Pancreas (tissue), 10 donors: ENCODE measurements at regions not wholly inside any gene's neighbourhood (a gene's known extent, or its start where the extent isn't known, plus 50 kb on each side); places are given as distances from the start of the nearest gene placed in this dataset.

Experiments used
- ATAC-seq, 4 donors: fragments of 200-7000 bp; cut with Tn5 transposase; one replicate each; pipeline versions ENCODE4 v1.8.0 to v1.9.1; 2020; ENCODE audit warnings: mild to moderate bottlenecking in 4 of 4, moderate library complexity in 4 of 4
- DNase-seq, 6 donors: peaks; one replicate each; pipeline ENCODE4 v3.0.0-alpha.2; 2020
- FAIRE-seq: peaks from 2 replicates; lab custom pipeline; 2012; peaks lifted over from hg19 to GRCh38; lab: Jason Lieb, UNC
- H3K27ac ChIP-seq, 4 donors: fragments of 200-600 bp; sonication (generic); 1 replicate in 3 of 4; 2 replicates in 1 of 4; pipeline versions ENCODE4 v1.5.0 to v1.8.0; 2020
- H3K27me3 ChIP-seq, 4 donors: fragments of 200-600 bp; one replicate each; pipeline ENCODE4 v1.8.0; 2021
- H3K36me3 ChIP-seq, 3 donors: fragments of 200-600 bp; sonication (generic) in 1 of 3; one replicate each; pipeline versions ENCODE4 v1.5.0 to v1.8.0; 2020 to 2021
- H3K4me1 ChIP-seq, 3 donors: fragments of 200-600 bp; one replicate each; pipeline ENCODE4 v1.8.0; 2021
- H3K4me3 ChIP-seq, 4 donors: fragments of 200-600 bp; sonication (generic) in 2 of 4; one replicate each; pipeline versions ENCODE4 v1.5.0 to v1.8.0; 2020 to 2021
- H3K9me3 ChIP-seq, 4 donors: fragments of 200-600 bp; one replicate each; pipeline ENCODE4 v1.8.0; 2021
- CTCF ChIP-seq, 4 donors: fragments of 200-600 bp; sonication (generic) in 3 of 4; IDR thresholded peaks; one replicate each; pipeline versions ENCODE4 v1.5.0 to v1.8.0; 2021; ENCODE audit warnings: antibody characterized with exemption in 4 of 4
- WGBS, 2 donors: extraction: QIAGEN DNeasy Blood & Tissue Kit; methylation state at CpG; one replicate each; pipeline ENCODE4 v1.1.7; 2013; 5-methylcytosine and 5-hydroxymethylcytosine counted together
- intact Hi-C, 3 donors: fragments of 100-400 bp; cut with DNase I; formaldehyde crosslinking; loops; one replicate each; pipeline versions ENCODE4 v1.11.1 to v1.14.2; 2022
- donor health status: healthy with polysubstance abuse.
- donor health status: DM: no; HTN: no; CAD: no; lungs with moderate emphysema.
- donor health status: DM: no; HTN: no; CAD: no.
- donor health status: control.
- donor health status: control.
- donor health status: Bipolar disorder and iron deficiency.
- donor health status: DM: yes; HTN: yes; CAD: no.
- donor health status: DM: no; HTN: no; CAD: no.
- donor health status: DM: no; HTN: no; CAD: no.
- donor health status: DM: yes; HTN: yes; CAD: no.

- H3K27me3 ChIP-seq: no peaks in the 10 kb centered on the region
- no peak for FAIRE-seq
- H3K36me3 ChIP-seq: no peaks in the 10 kb centered on the region
- H3K4me1 ChIP-seq: no peaks in the 10 kb centered on the region
- no peak for DNase-seq
- no peak for TF ChIP-seq CTCF (IDR thresholded peaks at IDR 0.05)
- no peak for ATAC-seq
- intact Hi-C loops: no loop called here
- H3K9me3 ChIP-seq: no peaks in the 10 kb centered on the region
- no peak overlapping the region for H3K27ac ChIP-seq
- 81 to 84% methylated on average over 3 of the region's 3 CpGs for WGBS, 2 donors
- H3K4me3 ChIP-seq: no peak overlapping the region
Measured at GRCh38 chr3:18097989-18098388, 327.1 kb downstream of the SATB1 start.

- H3K9me3 ChIP-seq: no peaks in the 10 kb centered on the region
- intact Hi-C loops: no loop called here
- DNase-seq (no peak), FAIRE-seq (no peak), ATAC-seq (no peak)
- H3K27ac ChIP-seq: no peak overlapping the region
- no peaks in the 10 kb centered on the region for H3K27me3 ChIP-seq
- H3K4me1 ChIP-seq: no peaks in the 10 kb centered on the region
- WGBS, 2 donors: 80 to 92% methylated on average over 3 of the region's 3 CpGs
- H3K36me3 ChIP-seq: no peaks in the 10 kb centered on the region
- H3K4me3 ChIP-seq: no peak overlapping the region
- no peak for TF ChIP-seq CTCF (IDR thresholded peaks at IDR 0.05)
Measured at GRCh38 chr3:18097473-18097872, 327.7 kb downstream of the SATB1 start.

GRCh38 chr3:18092726-18093125, 332.4 kb downstream of the SATB1 start:
- H3K27ac ChIP-seq: no peak overlapping the region
- no peaks in the 10 kb centered on the region for H3K27me3 ChIP-seq
- DNase-seq (no peak), ATAC-seq (no peak), FAIRE-seq (no peak)
- H3K4me1 ChIP-seq: no peaks in the 10 kb centered on the region
- no peaks in the 10 kb centered on the region for H3K36me3 ChIP-seq
- H3K4me3 ChIP-seq: no peak overlapping the region
- intact Hi-C loops: no loop called here
- no peaks in the 10 kb centered on the region for H3K9me3 ChIP-seq
- no peak for TF ChIP-seq CTCF (IDR thresholded peaks at IDR 0.05)
- WGBS, 2 donors: 47 to 52% methylated on average over 5 of the region's 5 CpGs

GRCh38 chr3:18090377-18090776, 334.8 kb downstream of the SATB1 start:
- H3K27ac ChIP-seq: no peak overlapping the region
- no peak for TF ChIP-seq CTCF (IDR thresholded peaks at IDR 0.05)
- H3K4me1 ChIP-seq: no peaks in the 10 kb centered on the region
- H3K9me3 ChIP-seq: no peaks in the 10 kb centered on the region
- FAIRE-seq: no peak
- H3K27me3 ChIP-seq: no peaks in the 10 kb centered on the region
- no peaks in the 10 kb centered on the region for H3K36me3 ChIP-seq
- H3K4me3 ChIP-seq: no peak overlapping the region
- no peak for ATAC-seq
- no peak for DNase-seq
- intact Hi-C loops: no loop called here

- intact Hi-C loops: no loop called here
- ATAC-seq (no peak), DNase-seq (no peak), FAIRE-seq (no peak)
- no peak for TF ChIP-seq CTCF (IDR thresholded peaks at IDR 0.05)
- Histone ChIP-seq H3K4me3 (no peak overlapping the region), H3K4me1 (no peaks in the 10 kb centered on the region), H3K27ac (no peak overlapping the region), H3K36me3 (no peaks in the 10 kb centered on the region), H3K27me3 (no peaks in the 10 kb centered on the region), H3K9me3 (no peaks in the 10 kb centered on the region)
- 58 to 65% methylated on average over 3 of the region's 3 CpGs for WGBS, 2 donors
Measured at GRCh38 chr3:18087988-18088387, 337.2 kb downstream of the SATB1 start.
